GM12873 (cell line): ENCODE measurements at regions not wholly inside any gene's neighbourhood (a gene's known extent, or its start where the extent isn't known, plus 50 kb on each side); places are given as distances from the start of the nearest gene placed in this dataset.

Experiments used
- CTCF ChIP-seq: IDR thresholded peaks from 2 replicates; pipeline ENCODE4 v1.5.1; 2012; ENCODE audit warnings: low read depth, mild to moderate bottlenecking, moderate library complexity, low read length, control low read depth; ENCODE audit not compliant: insufficient read depth; ENCODE audit errors: missing control alignments

GRCh38 chr1:22343456-22344328 lies 108.0 kb upstream of the ZBTB40 start:
- no peak for TF ChIP-seq CTCF

- TF ChIP-seq CTCF = no peak
Observed at GRCh38 chr1:22344329-22344630, 107.4 kb upstream of the ZBTB40 start.

GRCh38 chr1:22344851-22345560 lies 106.6 kb upstream of the ZBTB40 start:
- TF ChIP-seq CTCF = no peak

GRCh38 chr1:22347854-22348760 lies 103.5 kb upstream of the ZBTB40 start:
- TF ChIP-seq CTCF = no peak

- TF ChIP-seq CTCF = no peak
Observed at GRCh38 chr1:22349362-22350043, 102.1 kb upstream of the ZBTB40 start.

- no peak for TF ChIP-seq CTCF
Observed at GRCh38 chr1:22350171-22350923, 101.3 kb upstream of the ZBTB40 start.
